ENCODE measurements at regions not wholly inside any gene's neighbourhood (a gene's known extent, or its start where the extent isn't known, plus 50 kb on each side); places are given as distances from the start of the nearest gene placed in this dataset.

DNA sequence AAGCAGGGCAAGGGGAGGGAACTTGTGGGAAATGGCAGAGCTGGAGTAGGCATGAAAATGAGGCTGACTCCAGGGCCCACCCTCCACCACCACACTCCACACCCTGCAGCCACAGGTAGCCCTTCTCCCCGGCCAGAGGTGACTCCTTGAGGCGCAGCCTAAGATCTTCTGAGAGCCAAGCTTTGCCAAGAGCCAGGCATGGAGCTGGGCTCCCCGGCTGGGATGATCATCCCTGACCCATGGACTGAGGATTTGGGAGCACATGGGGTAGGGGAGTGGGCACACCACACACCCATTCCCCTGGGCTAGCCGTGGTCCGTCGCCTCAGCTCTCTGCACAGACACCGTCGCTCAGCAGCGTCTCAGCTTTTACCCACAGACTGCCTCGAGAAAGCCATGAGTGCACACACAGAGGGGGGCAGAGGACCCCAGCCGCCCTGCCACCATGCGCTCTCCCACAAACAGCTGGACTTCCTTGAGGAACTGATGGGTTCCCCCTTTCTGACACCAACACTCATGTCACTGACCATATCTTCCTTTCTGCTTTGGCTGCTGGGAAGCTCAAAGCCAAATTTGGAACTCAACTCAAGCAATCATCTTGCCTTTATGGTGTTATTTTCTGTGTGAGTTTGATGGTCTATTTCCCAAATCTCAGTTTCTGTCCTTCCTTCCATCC lies 123.6 kb upstream of the RUNX3 start:
- H3K27ac Mint-ChIP-seq: no peak overlapping the region

DNA sequence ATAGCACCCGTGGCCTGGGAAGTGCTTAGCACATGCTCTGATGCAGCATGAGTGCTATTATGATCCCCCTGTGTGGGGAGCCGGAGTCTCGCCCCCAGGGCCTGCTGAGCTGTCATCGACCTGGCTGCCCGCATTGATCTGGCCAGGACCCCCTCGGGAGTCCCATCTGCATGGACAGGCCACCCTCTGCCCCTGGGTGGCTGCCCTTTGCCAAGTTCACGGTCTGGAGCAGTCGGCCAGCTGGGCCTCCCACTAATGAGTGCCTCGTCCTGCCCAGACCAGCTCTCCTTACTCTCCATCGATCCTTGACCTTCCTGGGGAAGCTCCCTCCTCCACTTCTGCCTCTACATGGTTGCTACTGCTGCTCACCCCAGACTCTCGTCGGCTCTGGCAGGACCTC lies 121.8 kb upstream of the RUNX3 start:
- DNase-seq (no peak), ATAC-seq (ENCODE audit: low read depth in 2 of 2) (no peak)
- H3K9me3 Mint-ChIP-seq: no peaks in the 10 kb centered on the region
- peaks cover 1 to 7% (median 3%) of the 10 kb centered on the region in 3 donors for H3K4me1 Mint-ChIP-seq
- no peak overlapping the region for H3K4me3 Mint-ChIP-seq
- H3K27ac Mint-ChIP-seq: no peak overlapping the region
- H3K36me3 Mint-ChIP-seq: no peaks in the 10 kb centered on the region
- peaks cover 5 to 49% (median 32%) of the 10 kb centered on the region in 3 donors for H3K27me3 Mint-ChIP-seq

More for the DNA sequence above, 123.6 kb upstream of the RUNX3 start:
- ATAC-seq (ENCODE audit: low read depth in 2 of 2) (no peak), DNase-seq (no peak)
- Mint-ChIP-seq H3K27me3 (peaks cover 5 to 58% (median 43%) of the 10 kb centered on the region in 3 donors), H3K4me1 (peaks cover 0 to 7% (median 0%) of the 10 kb centered on the region in 3 donors), H3K36me3 (no peaks in the 10 kb centered on the region), H3K9me3 (no peaks in the 10 kb centered on the region), H3K4me3 (no peak overlapping the region)

DNA sequence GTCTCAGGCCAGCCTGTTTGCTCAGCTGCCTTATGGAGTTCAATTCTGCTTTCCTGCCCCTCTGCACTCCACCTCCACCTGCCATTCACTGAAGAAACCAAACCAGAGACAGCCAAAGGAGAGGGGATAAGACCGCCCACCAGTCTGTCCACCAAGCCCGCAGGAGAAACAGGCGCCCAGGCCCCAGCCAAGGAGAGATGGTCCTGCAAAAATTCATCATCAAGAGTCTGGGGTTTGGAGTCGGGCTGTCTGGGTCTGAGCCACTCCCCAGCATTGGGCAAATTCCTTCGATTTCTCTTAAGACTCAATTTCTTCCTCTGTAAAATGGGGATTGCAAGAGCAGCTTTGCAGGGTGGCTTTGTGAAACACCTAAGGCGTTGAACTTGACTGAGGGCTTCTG lies 121.4 kb upstream of the RUNX3 start:
- H3K4me1 Mint-ChIP-seq: peaks cover 5 to 7% (median 7%) of the 10 kb centered on the region in 3 donors
- no peaks in the 10 kb centered on the region for H3K9me3 Mint-ChIP-seq
- peak overlapping the region in 2 of 6 donors; percentile 42 for H3K27ac Mint-ChIP-seq
- ATAC-seq (ENCODE audit: low read depth in 2 of 2) (no peak), DNase-seq (no peak)
- H3K27me3 Mint-ChIP-seq: peaks cover 5 to 45% (median 28%) of the 10 kb centered on the region in 3 donors
- no peaks in the 10 kb centered on the region for H3K36me3 Mint-ChIP-seq
- H3K4me3 Mint-ChIP-seq: no peak overlapping the region

- Mint-ChIP-seq H3K9me3 (no peaks in the 10 kb centered on the region), H3K4me1 (peaks cover 7% of the 10 kb centered on the region in 3 donors), H3K36me3 (no peaks in the 10 kb centered on the region), H3K27me3 (peaks cover 5 to 33% (median 18%) of the 10 kb centered on the region in 3 donors), H3K27ac (no peak overlapping the region), H3K4me3 (no peak overlapping the region)
- DNase-seq (no peak), ATAC-seq (ENCODE audit: low read depth in 2 of 2) (no peak)
These were observed 120.1 kb upstream of the RUNX3 start for GRCh38 chr1:25050165-25050564.

DNA sequence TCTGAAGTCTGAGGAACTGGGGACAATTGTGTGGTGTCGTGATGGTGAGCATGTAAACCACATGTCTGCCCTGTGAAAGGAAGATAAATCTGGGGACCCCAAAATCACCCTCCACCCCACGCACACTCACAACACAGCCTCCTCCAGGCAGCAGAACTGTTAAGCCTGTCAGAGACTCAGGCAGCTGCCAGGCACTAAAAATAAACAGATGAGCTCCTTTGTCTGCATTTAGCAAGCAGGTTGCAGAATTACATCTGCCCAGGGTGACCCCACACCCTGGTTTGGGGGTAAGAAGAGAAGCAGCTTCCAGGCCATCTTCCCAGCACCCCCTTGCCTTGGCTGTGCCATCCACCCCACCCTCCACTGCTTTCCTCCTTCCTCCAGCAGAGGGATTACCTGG lies 119.1 kb upstream of the RUNX3 start:
- ATAC-seq (ENCODE audit: low read depth in 2 of 2): no peak
- Mint-ChIP-seq H3K36me3 (no peaks in the 10 kb centered on the region), H3K27me3 (peaks cover 5 to 23% (median 10%) of the 10 kb centered on the region in 3 donors), H3K4me3 (no peak overlapping the region), H3K4me1 (peaks cover 7 to 9% (median 8%) of the 10 kb centered on the region in 3 donors), H3K9me3 (peaks cover 0 to 2% (median 0%) of the 10 kb centered on the region in 7 donors), H3K27ac (peak overlapping the region in 1 of 6 donors; percentile 72)
- no peak for DNase-seq

DNA sequence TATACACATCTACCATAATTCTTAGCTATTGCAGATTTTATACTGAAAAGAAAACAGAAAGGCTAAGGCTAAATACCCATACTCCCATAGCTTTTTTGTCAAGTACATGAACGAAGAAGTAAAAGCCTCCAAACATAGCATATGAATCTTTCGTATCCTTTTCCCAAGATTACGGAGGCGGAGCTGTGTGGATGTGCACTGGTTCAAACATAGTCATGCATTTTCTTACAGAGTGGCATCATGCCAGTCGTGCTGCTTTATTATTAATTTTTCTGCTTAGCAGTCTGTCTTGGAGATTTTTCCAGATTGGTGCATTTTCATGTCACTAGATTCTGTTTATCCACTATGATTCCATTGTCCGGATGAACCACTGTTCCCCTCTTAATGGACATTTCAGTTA lies 118.7 kb upstream of the RUNX3 start:
- H3K9me3 Mint-ChIP-seq: peaks cover 0 to 2% (median 0%) of the 10 kb centered on the region in 7 donors
- peaks cover 5 to 18% (median 5%) of the 10 kb centered on the region in 3 donors for H3K27me3 Mint-ChIP-seq
- no peak overlapping the region for H3K4me3 Mint-ChIP-seq
- H3K4me1 Mint-ChIP-seq: peaks cover 4 to 9% (median 7%) of the 10 kb centered on the region in 3 donors
- no peaks in the 10 kb centered on the region for H3K36me3 Mint-ChIP-seq
- no peak for ATAC-seq (ENCODE audit: low read depth in 2 of 2)
- H3K27ac Mint-ChIP-seq: peak overlapping the region in 1 of 6 donors; percentile 12
- DNase-seq: no peak

DNA sequence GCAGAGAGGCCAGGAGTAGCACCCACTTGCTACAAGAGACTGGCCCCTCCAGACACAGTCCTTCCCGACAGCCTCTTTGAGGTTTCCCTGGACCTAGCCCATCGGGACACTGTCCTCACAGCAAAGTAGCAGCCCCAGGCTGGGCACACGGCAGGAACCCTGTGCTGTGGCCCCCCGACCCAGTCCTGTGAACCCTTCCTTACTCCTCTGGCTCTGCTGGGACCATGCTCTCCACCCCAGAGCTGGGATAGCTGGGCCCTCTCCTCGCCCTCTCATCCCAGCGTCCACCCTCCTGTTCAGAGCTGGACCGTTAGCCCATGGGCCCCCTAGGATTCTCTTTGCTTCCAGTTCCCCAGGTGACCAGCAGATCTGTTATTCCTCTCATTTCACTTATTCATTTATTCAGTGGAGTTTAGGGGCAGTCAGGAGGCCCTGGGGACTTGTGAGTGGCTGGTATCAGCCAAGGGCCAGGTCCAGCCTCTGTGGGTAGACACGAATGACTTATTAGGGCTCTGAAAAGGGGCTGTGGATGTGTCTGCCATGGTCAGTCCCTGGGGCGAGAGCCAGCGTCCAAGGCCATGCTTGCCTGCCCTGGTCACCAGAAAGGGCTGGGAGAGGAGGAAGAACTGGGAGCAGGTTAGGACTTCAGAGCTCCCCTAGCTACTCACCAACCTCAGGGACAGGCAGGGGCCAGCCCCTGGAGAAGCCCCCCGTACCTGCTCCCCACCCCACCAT lies 117.6 kb upstream of the RUNX3 start:
- Mint-ChIP-seq H3K27me3 (peaks cover 0 to 8% (median 3%) of the 10 kb centered on the region in 3 donors), H3K27ac (peak overlapping the region in 1 of 6 donors; percentile 12), H3K9me3 (peaks cover 0 to 2% (median 0%) of the 10 kb centered on the region in 7 donors), H3K4me1 (peaks cover 4 to 9% (median 7%) of the 10 kb centered on the region in 3 donors), H3K4me3 (no peak overlapping the region), H3K36me3 (no peaks in the 10 kb centered on the region)
- DNase-seq (no peak), ATAC-seq (ENCODE audit: low read depth in 2 of 2) (no peak)

GRCh38 chr1:25046194-25046532 lies 116.1 kb upstream of the RUNX3 start:
- peaks cover 2 to 7% (median 2%) of the 10 kb centered on the region in 3 donors for H3K27me3 Mint-ChIP-seq
- no peaks in the 10 kb centered on the region for H3K36me3 Mint-ChIP-seq
- peaks cover 0 to 2% (median 0%) of the 10 kb centered on the region in 7 donors for H3K9me3 Mint-ChIP-seq
- ATAC-seq (ENCODE audit: low read depth in 2 of 2): peak; percentile 82
- no peak overlapping the region for H3K4me3 Mint-ChIP-seq
- H3K4me1 Mint-ChIP-seq: peaks cover 4 to 9% (median 7%) of the 10 kb centered on the region in 3 donors
- peak overlapping the region in 3 of 6 donors; percentile 34 to 51 (median 44) for H3K27ac Mint-ChIP-seq
- no peak for DNase-seq

- peak overlapping the region in 1 of 6 donors; percentile 51 for H3K27ac Mint-ChIP-seq
- H3K4me3 Mint-ChIP-seq: no peak overlapping the region
- no peaks in the 10 kb centered on the region for H3K36me3 Mint-ChIP-seq
- ATAC-seq (ENCODE audit: low read depth in 2 of 2) (no peak), DNase-seq (no peak)
- peaks cover 7 to 12% (median 8%) of the 10 kb centered on the region in 3 donors for H3K27me3 Mint-ChIP-seq
- peaks cover 0 to 2% (median 0%) of the 10 kb centered on the region in 7 donors for H3K9me3 Mint-ChIP-seq
- H3K4me1 Mint-ChIP-seq: peaks cover 4 to 9% (median 7%) of the 10 kb centered on the region in 3 donors
These were observed 115.6 kb upstream of the RUNX3 start for GRCh38 chr1:25045480-25046193.

DNA sequence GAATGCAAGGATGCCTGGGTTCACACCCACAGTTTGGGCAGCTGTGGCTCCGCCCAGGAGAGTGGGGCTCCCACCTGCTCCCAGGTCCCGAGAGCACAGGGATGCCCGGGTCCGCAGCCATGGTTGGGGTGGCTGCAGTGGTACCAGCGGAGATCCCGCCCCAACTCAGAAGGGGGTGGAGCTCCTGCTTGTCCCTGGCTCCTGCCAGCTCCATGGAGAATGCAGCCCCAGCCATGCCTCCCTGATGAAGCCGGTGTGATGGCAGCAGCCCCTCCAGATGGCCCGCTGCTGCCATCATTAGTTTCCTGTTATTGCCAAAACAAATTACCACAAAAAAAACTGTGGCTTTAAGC lies 113.1 kb upstream of the RUNX3 start:
- no peak for DNase-seq
- no peak for ATAC-seq (ENCODE audit: low read depth in 2 of 2)
- Mint-ChIP-seq H3K36me3 (no peaks in the 10 kb centered on the region), H3K9me3 (peaks cover 0 to 2% (median 0%) of the 10 kb centered on the region in 7 donors), H3K4me1 (peaks cover 4 to 10% (median 7%) of the 10 kb centered on the region in 3 donors), H3K4me3 (no peak overlapping the region), H3K27ac (no peak overlapping the region), H3K27me3 (peaks cover 8 to 13% (median 9%) of the 10 kb centered on the region in 3 donors)

- H3K27me3 Mint-ChIP-seq: peaks cover 8 to 13% (median 9%) of the 10 kb centered on the region in 3 donors
- DNase-seq (no peak), ATAC-seq (ENCODE audit: low read depth in 2 of 2) (no peak)
- H3K27ac Mint-ChIP-seq: no peak overlapping the region
- peaks cover 0 to 2% (median 0%) of the 10 kb centered on the region in 7 donors for H3K9me3 Mint-ChIP-seq
- no peaks in the 10 kb centered on the region for H3K36me3 Mint-ChIP-seq
- no peak overlapping the region for H3K4me3 Mint-ChIP-seq
- peaks cover 4 to 15% (median 7%) of the 10 kb centered on the region in 3 donors for H3K4me1 Mint-ChIP-seq
These were observed 112.5 kb upstream of the RUNX3 start for GRCh38 chr1:25042331-25043227.

GRCh38 chr1:25041916-25042315 lies 111.8 kb upstream of the RUNX3 start:
- Mint-ChIP-seq H3K4me1 (peaks cover 9 to 17% (median 11%) of the 10 kb centered on the region in 3 donors), H3K4me3 (no peak overlapping the region)
- no peak for ATAC-seq (ENCODE audit: low read depth in 2 of 2)

More at GRCh38 chr1:25041916-25042315, 111.8 kb upstream of the RUNX3 start:
- Mint-ChIP-seq H3K27ac (no peak overlapping the region), H3K9me3 (peaks cover 0 to 2% (median 0%) of the 10 kb centered on the region in 7 donors), H3K36me3 (no peaks in the 10 kb centered on the region), H3K27me3 (peaks cover 8 to 13% (median 9%) of the 10 kb centered on the region in 3 donors)
- DNase-seq: no peak

Data from naive B cell (primary cell).